ENCODE measurements at regions not wholly inside any gene's neighbourhood (a gene's known extent, or its start where the extent isn't known, plus 50 kb on each side); places are given as distances from the start of the nearest gene placed in this dataset.
A peak's percentile ranks its signal among the peaks of the same experiment; 100 is the strongest.

- no peaks in the 10 kb centered on the region for H4K20me1 ChIP-seq (replicated peaks; ENCODE audit: control insufficient read depth, extremely low read depth, insufficient read depth, low read length)
- H3K9me1 ChIP-seq (replicated peaks; ENCODE audit: control insufficient read depth, extremely low read depth, insufficient read depth, low read length) = no peaks in the 10 kb centered on the region
- TF ChIP-seq EZH2 (IDR thresholded peaks at IDR 0.05; ENCODE audit: borderline replicate concordance, low read depth, low read length, severe bottlenecking) = no peak
- no peak for TF ChIP-seq CTCF (IDR thresholded peaks at IDR 0.05; ENCODE audit: extremely low read depth in 1 of 2, insufficient read depth in 1 of 2, low read depth in 1 of 2, low read length in 2 of 2)
- TF ChIP-seq MYC (IDR thresholded peaks at IDR 0.05; ENCODE audit: low read depth, low read length) = no peak
- no peak for TF ChIP-seq FOS (IDR thresholded peaks at IDR 0.05; ENCODE audit: borderline replicate concordance, insufficient read depth, low read length)
- no peak for TF ChIP-seq MAX (IDR thresholded peaks at IDR 0.05; ENCODE audit: insufficient read depth, insufficient read length)
- no peaks in the 10 kb centered on the region for H3K27me3 ChIP-seq (ENCODE audit: control insufficient read depth in 2 of 2, insufficient read depth in 2 of 2, low read length in 2 of 2)
- ChIA-PET POLR2A (no interaction called here), CTCF (no interaction called here)
- no peak overlapping the region for H3K4me2 ChIP-seq (ENCODE audit: insufficient read depth, low read length)
- no peaks in the 10 kb centered on the region for H3K36me3 ChIP-seq (ENCODE audit: control insufficient read depth in 2 of 2, extremely low read depth in 1 of 2, insufficient read depth in 2 of 2, low read length in 2 of 2)
- H2AFZ ChIP-seq (ENCODE audit: low read depth, low read length) = no peak overlapping the region
- no peaks in the 10 kb centered on the region for H3K9me3 ChIP-seq (replicated peaks; ENCODE audit: control insufficient read depth, insufficient read depth, low read length)
- no peaks in the 10 kb centered on the region for H3K79me2 ChIP-seq (ENCODE audit: control insufficient read depth, insufficient read depth, low read length)
- dilution Hi-C loops (cut with MboI; ENCODE audit: extremely low pct_ligation_motif_present, low sequenced_read_pairs) = no loop called here
- no peak overlapping the region for H3K9ac ChIP-seq (replicated peaks; ENCODE audit: extremely low read depth, insufficient read depth, low read length)
- peak; percentile 15 for DNase-seq (ENCODE audit: low read depth, low spot score)
- no TSS peak for BruUV-seq (replicated peaks)
- H3K27ac ChIP-seq (ENCODE audit: insufficient read depth, low read depth, low read length) = no peak overlapping the region
- peak; percentile 15 for FAIRE-seq
- H3K4me1 ChIP-seq (ENCODE audit: control insufficient read depth, extremely low read depth, insufficient read depth, low read length) = no peaks in the 10 kb centered on the region
- H3K4me3 ChIP-seq (replicated peaks in 1 of 3; ENCODE audit: insufficient read depth in 1 of 3, low read depth in 1 of 3, low read length in 3 of 3) = no peak overlapping the region
- intact Hi-C loops (cut with micrococcal nuclease) = no loop called here
These were observed 521.9 kb upstream of the NAALADL2 start for GRCh38 chr3:174337227-174337626.

All from endothelial cell of umbilical vein (primary cell).